Naive thymus-derived CD4-positive, alpha-beta T cell (primary cell): ENCODE measurements at regions not wholly inside any gene's neighbourhood (a gene's known extent, or its start where the extent isn't known, plus 50 kb on each side); places are given as distances from the start of the nearest gene placed in this dataset.
"Not testable (repeated sequence)": the region's sequence is repeated elsewhere in the genome, so short reads cannot be mapped to it uniquely, and the experiment has no call there.

Experiments used
- ATAC-seq: fragments of 150-1000 bp; cut with Tn5 transposase; 2 replicates; pipeline ENCODE4 v1.10.0; 2021; ENCODE audit warnings: mild to moderate bottlenecking, moderate library complexity
- CTCF ChIA-PET: fragments of 350-600 bp; sonication (Branson Sonifier 250); formaldehyde crosslinking; loops from one replicate; lab custom pipeline; 2021; ENCODE audit warnings: antibody characterized with exemption; lab: Charles Lee
- POLR2A ChIA-PET: fragments of 350-600 bp; sonication (Branson Sonifier 250); formaldehyde crosslinking; loops from one replicate; lab custom pipeline; 2021; ENCODE audit warnings: antibody characterized with exemption, inconsistent platforms; lab: Charles Lee
- DNase-seq, 9 donors: peaks; one replicate each; pipeline versions ENCODE4 v3.0.0 to v3.0.0-alpha.2; 2020 to 2022; ENCODE audit warnings: mixed read lengths in 1 of 9
- H3K27ac ChIP-seq: one replicate; pipeline ENCODE4 v1.7.0; 2013; ENCODE audit warnings: mild to moderate bottlenecking, low read depth, low read length, moderate library complexity
- H3K27me3 ChIP-seq, 2 donors: one replicate each; pipeline ENCODE4 v1.7.0; 2013; ENCODE audit warnings: low read length in 2 of 2, mild to moderate bottlenecking in 2 of 2, moderate library complexity in 2 of 2; ENCODE audit not compliant: control insufficient read depth in 2 of 2, insufficient read depth in 2 of 2
- H3K36me3 ChIP-seq, 3 experiments: 1 replicate in 2 of 3; 2 replicates in 1 of 3; pipeline ENCODE4 v1.7.0; 2013; ENCODE audit warnings: low read length in 3 of 3, mild to moderate bottlenecking in 3 of 3, moderate library complexity in 1 of 3; ENCODE audit not compliant: insufficient read depth in 3 of 3, control insufficient read depth in 2 of 3
- H3K4me1 ChIP-seq, 2 donors: one replicate each; pipeline ENCODE4 v1.7.0; 2013; ENCODE audit warnings: low read length in 2 of 2, mild to moderate bottlenecking in 2 of 2, moderate library complexity in 1 of 2; ENCODE audit not compliant: control insufficient read depth in 2 of 2, insufficient read depth in 2 of 2
- H3K4me3 ChIP-seq: 2 replicates; pipeline ENCODE4 v1.7.0; 2013; ENCODE audit warnings: mild to moderate bottlenecking, low read length
- H3K9me3 ChIP-seq, 3 experiments: 1 replicate in 2 of 3; 2 replicates in 1 of 3; pipeline ENCODE4 v1.7.0; 2013; ENCODE audit warnings: low read length in 3 of 3; ENCODE audit not compliant: control insufficient read depth in 2 of 3
- H3K27ac Mint-ChIP-seq, 9 donors: one replicate each; pipeline ENCODE4 v1.8.0; 2020 to 2022; ENCODE audit warnings: mixed read lengths in 9 of 9, mild to moderate bottlenecking in 8 of 9, moderate library complexity in 5 of 9, inconsistent platforms in 2 of 9
- H3K27me3 Mint-ChIP-seq, 5 donors: one replicate each; pipeline ENCODE4 v1.8.0; 2021 to 2022; ENCODE audit warnings: mixed read lengths in 5 of 5, mild to moderate bottlenecking in 1 of 5
- H3K36me3 Mint-ChIP-seq, 5 donors: one replicate each; pipeline ENCODE4 v1.8.0; 2020 to 2022; ENCODE audit warnings: mixed read lengths in 5 of 5, mild to moderate bottlenecking in 3 of 5, inconsistent platforms in 1 of 5
- H3K4me1 Mint-ChIP-seq, 7 donors: one replicate each; pipeline ENCODE4 v1.8.0; 2020 to 2022; ENCODE audit warnings: mixed read lengths in 7 of 7, mild to moderate bottlenecking in 3 of 7, inconsistent platforms in 1 of 7
- H3K4me3 Mint-ChIP-seq, 10 donors: one replicate each; pipeline ENCODE4 v1.8.0; 2020 to 2022; ENCODE audit warnings: mild to moderate bottlenecking in 10 of 10, mixed read lengths in 10 of 10, moderate library complexity in 6 of 10, inconsistent platforms in 2 of 10
- H3K9me3 Mint-ChIP-seq, 11 donors: one replicate each; pipeline ENCODE4 v1.8.0; 2020 to 2022; ENCODE audit warnings: mixed read lengths in 11 of 11, mild to moderate bottlenecking in 4 of 11, inconsistent platforms in 1 of 11, moderate library complexity in 1 of 11
- intact Hi-C, 2 donors: fragments of 100-400 bp; cut with micrococcal nuclease; formaldehyde crosslinking; loops; one replicate each; pipeline ENCODE4 v1.15.1; 2023

- ChIA-PET CTCF (interaction anchor here (0.7 kb wide), 1 partner anchor 119 kb away, joined by 6 read pairs; no protein-coding TSS in a partner anchor), POLR2A (no interaction called here)
- H3K9me3 ChIP-seq, result peaks cover 0 to 7% (median 0%) of the 10 kb centered on the region in 3 experiments
Measured at GRCh38 chr5:156087577-156088110, 239.3 kb upstream of the SGCD start.

GRCh38 chr5:156089955-156090940 is 236.7 kb upstream of the SGCD start:
- H3K4me1 ChIP-seq, CTCF ChIA-PET, ATAC-seq, H3K9me3 ChIP-seq, H3K36me3 Mint-ChIP-seq, POLR2A ChIA-PET, H3K27ac Mint-ChIP-seq, H3K27ac ChIP-seq, H3K4me1 Mint-ChIP-seq, intact Hi-C loops, H3K36me3 ChIP-seq, H3K4me3 Mint-ChIP-seq, H3K4me3 ChIP-seq, H3K27me3 ChIP-seq, DNase-seq: not testable (repeated sequence)
- H3K9me3 Mint-ChIP-seq, result peaks cover 2 to 51% (median 15%) of the 10 kb centered on the region in 11 donors
- peaks cover 0 to 31% (median 3%) of the 10 kb centered on the region in 5 donors for H3K27me3 Mint-ChIP-seq

More at GRCh38 chr5:156087577-156088110, 239.3 kb upstream of the SGCD start:
- Histone ChIP-seq H3K4me1 (no peaks in the 10 kb centered on the region), H3K27ac (no peak overlapping the region), H3K4me3 (no peak overlapping the region), H3K27me3 (no peaks in the 10 kb centered on the region), H3K36me3 (no peaks in the 10 kb centered on the region)
- intact Hi-C loops, result no loop called here
- H3K27me3 Mint-ChIP-seq, result peaks cover 0 to 11% (median 7%) of the 10 kb centered on the region in 5 donors
- no peak for DNase-seq
- peaks cover 0 to 4% (median 0%) of the 10 kb centered on the region in 5 donors for H3K36me3 Mint-ChIP-seq
- H3K4me1 Mint-ChIP-seq, result no peaks in the 10 kb centered on the region
- ATAC-seq, result no peak
- H3K9me3 Mint-ChIP-seq, result peaks cover 2 to 47% (median 11%) of the 10 kb centered on the region in 11 donors
- no peak overlapping the region for H3K4me3 Mint-ChIP-seq
- H3K27ac Mint-ChIP-seq, result no peak overlapping the region

- CTCF ChIA-PET, result no interaction called here
Measured at GRCh38 chr5:156093024-156093423, 233.9 kb upstream of the SGCD start.

GRCh38 chr5:156094001-156094400 is 233.0 kb upstream of the SGCD start:
- DNase-seq (no peak), ATAC-seq (no peak)
- peaks cover 2 to 31% (median 12%) of the 10 kb centered on the region in 11 donors for H3K9me3 Mint-ChIP-seq
- intact Hi-C loops, result no loop called here
- H3K4me1 Mint-ChIP-seq, result no peaks in the 10 kb centered on the region
- no peak overlapping the region for H3K4me3 Mint-ChIP-seq
- ChIA-PET CTCF (no interaction called here), POLR2A (no interaction called here)
- Histone ChIP-seq H3K27me3 (no peaks in the 10 kb centered on the region), H3K9me3 (peaks cover 0 to 7% (median 0%) of the 10 kb centered on the region in 3 experiments), H3K27ac (no peak overlapping the region), H3K4me3 (no peak overlapping the region), H3K36me3 (no peaks in the 10 kb centered on the region), H3K4me1 (no peaks in the 10 kb centered on the region)
- H3K27me3 Mint-ChIP-seq, result peaks cover 0 to 28% (median 3%) of the 10 kb centered on the region in 5 donors
- peaks cover 0 to 7% (median 0%) of the 10 kb centered on the region in 5 donors for H3K36me3 Mint-ChIP-seq
- no peak overlapping the region for H3K27ac Mint-ChIP-seq

More at GRCh38 chr5:156093024-156093423, 233.9 kb upstream of the SGCD start:
- Mint-ChIP-seq H3K27ac (no peak overlapping the region), H3K27me3 (peaks cover 0 to 26% (median 3%) of the 10 kb centered on the region in 5 donors), H3K4me3 (no peak overlapping the region), H3K9me3 (peaks cover 2 to 38% (median 12%) of the 10 kb centered on the region in 11 donors), H3K4me1 (no peaks in the 10 kb centered on the region), H3K36me3 (peaks cover 0 to 7% (median 0%) of the 10 kb centered on the region in 5 donors)
- POLR2A ChIA-PET, result no interaction called here
- no peaks in the 10 kb centered on the region for H3K36me3 ChIP-seq
- intact Hi-C loops, result no loop called here
- ATAC-seq (no peak), DNase-seq (no peak)
- no peak overlapping the region for H3K4me3 ChIP-seq
- H3K4me1 ChIP-seq, result no peaks in the 10 kb centered on the region
- H3K27ac ChIP-seq, result no peak overlapping the region
- peaks cover 0 to 7% (median 0%) of the 10 kb centered on the region in 3 experiments for H3K9me3 ChIP-seq
- no peaks in the 10 kb centered on the region for H3K27me3 ChIP-seq

- Mint-ChIP-seq H3K4me1 (no peaks in the 10 kb centered on the region), H3K27ac (no peak overlapping the region), H3K4me3 (no peak overlapping the region), H3K36me3 (peaks cover 0 to 3% (median 0%) of the 10 kb centered on the region in 5 donors), H3K27me3 (peaks cover 0 to 32% (median 5%) of the 10 kb centered on the region in 5 donors), H3K9me3 (peaks cover 0 to 13% (median 2%) of the 10 kb centered on the region in 11 donors)
- no peaks in the 10 kb centered on the region for H3K9me3 ChIP-seq
- ATAC-seq (no peak), DNase-seq (no peak)
- intact Hi-C loops, result no loop called here
- H3K36me3 ChIP-seq, result no peaks in the 10 kb centered on the region
- H3K4me1 ChIP-seq, result no peaks in the 10 kb centered on the region
- ChIA-PET CTCF (no interaction called here), POLR2A (no interaction called here)
- no peak overlapping the region for H3K4me3 ChIP-seq
- no peak overlapping the region for H3K27ac ChIP-seq
- no peaks in the 10 kb centered on the region for H3K27me3 ChIP-seq
Measured at GRCh38 chr5:156095709-156096241, 231.2 kb upstream of the SGCD start.

- Histone ChIP-seq H3K27ac (no peak overlapping the region), H3K27me3 (no peaks in the 10 kb centered on the region), H3K4me3 (no peak overlapping the region), H3K36me3 (no peaks in the 10 kb centered on the region), H3K4me1 (no peaks in the 10 kb centered on the region), H3K9me3 (no peaks in the 10 kb centered on the region)
- Mint-ChIP-seq H3K36me3 (peaks cover 0 to 3% (median 0%) of the 10 kb centered on the region in 5 donors), H3K4me1 (no peaks in the 10 kb centered on the region), H3K4me3 (no peak overlapping the region), H3K9me3 (peaks cover 0 to 11% (median 2%) of the 10 kb centered on the region in 11 donors), H3K27ac (no peak overlapping the region), H3K27me3 (peaks cover 0 to 32% (median 5%) of the 10 kb centered on the region in 5 donors)
- POLR2A ChIA-PET, result no interaction called here
- intact Hi-C loops, result no loop called here
- DNase-seq (no peak), ATAC-seq (no peak)
- CTCF ChIA-PET, result no interaction called here
Measured at GRCh38 chr5:156096259-156096658, 230.7 kb upstream of the SGCD start.
